Stromal cell of bone marrow (primary cell): ENCODE measurements at regions not wholly inside any gene's neighbourhood (a gene's known extent, or its start where the extent isn't known, plus 50 kb on each side); places are given as distances from the start of the nearest gene placed in this dataset.

Experiments
- DNase-seq: peaks from one replicate; pipeline ENCODE4 v3.0.0-alpha.2; 2012; ENCODE audit warnings: low read depth

DNA sequence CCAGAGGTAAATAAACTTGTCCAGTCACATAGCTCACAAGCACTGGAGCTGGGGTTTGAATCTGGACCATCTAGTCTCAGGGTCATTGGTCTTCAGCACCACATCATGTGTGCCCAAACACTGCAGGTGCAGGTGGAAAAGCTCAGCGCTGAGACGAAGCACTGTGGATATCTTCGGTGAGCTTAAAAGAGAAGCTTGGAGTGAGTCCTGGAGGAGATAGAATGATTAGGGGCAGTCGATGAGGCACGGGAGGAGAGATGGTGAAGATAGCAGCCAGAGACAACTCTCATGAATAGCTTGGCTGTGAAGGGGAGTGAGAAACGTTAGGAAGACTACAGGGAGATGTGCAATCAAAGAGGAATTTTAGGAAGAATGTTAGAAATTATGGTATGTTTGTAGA is 389.3 kb downstream of the FGF9 start:
- no peak for DNase-seq

DNA sequence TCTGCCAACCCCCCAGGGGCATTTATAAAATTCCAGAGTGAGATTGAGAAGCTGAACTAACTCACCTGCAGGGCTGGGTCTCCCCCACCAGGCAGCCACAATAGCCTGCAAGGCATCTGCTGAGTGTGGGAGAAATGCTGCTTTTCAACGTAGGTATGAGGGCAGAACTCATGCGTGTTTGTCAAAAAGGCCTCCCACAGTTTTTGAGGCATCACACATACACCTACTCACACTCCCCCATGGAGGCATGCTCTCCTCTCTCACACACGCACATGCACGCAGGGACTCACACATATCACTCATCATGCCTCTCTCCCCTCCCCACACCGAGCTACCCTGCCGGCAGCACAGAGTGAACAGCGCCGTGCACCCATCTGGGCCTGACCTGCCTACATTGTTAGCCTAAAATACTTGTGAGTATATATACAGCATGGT is 390.5 kb downstream of the FGF9 start:
- DNase-seq = no peak

DNA sequence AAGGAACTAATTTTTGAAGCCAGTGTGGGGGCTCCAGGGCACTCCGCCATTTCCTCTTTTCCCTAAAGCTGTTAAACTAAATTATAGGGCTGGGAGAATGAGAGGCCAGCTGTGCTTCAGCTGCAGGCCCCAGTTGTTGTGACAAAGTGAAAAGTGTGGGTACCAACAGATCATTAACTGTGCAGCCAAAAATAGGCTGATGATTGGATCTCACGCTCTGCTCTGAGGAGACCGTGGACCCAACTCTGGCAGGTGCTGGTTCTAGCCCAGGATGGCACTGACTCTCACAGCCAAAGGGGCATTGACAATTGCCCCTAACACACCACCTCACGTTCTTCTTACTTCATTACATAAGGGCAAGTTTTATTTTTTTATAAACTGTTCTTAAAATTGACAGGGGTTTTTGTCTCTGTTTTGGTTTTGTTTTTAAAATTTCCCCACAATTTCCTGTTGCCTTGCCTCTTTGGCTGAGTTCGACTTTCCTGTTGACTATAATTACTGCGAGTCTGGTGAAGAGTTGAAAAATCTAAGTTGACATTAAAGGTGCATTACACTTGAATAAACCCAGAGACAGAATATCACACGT is 391.0 kb downstream of the FGF9 start:
- DNase-seq = no peak

DNA sequence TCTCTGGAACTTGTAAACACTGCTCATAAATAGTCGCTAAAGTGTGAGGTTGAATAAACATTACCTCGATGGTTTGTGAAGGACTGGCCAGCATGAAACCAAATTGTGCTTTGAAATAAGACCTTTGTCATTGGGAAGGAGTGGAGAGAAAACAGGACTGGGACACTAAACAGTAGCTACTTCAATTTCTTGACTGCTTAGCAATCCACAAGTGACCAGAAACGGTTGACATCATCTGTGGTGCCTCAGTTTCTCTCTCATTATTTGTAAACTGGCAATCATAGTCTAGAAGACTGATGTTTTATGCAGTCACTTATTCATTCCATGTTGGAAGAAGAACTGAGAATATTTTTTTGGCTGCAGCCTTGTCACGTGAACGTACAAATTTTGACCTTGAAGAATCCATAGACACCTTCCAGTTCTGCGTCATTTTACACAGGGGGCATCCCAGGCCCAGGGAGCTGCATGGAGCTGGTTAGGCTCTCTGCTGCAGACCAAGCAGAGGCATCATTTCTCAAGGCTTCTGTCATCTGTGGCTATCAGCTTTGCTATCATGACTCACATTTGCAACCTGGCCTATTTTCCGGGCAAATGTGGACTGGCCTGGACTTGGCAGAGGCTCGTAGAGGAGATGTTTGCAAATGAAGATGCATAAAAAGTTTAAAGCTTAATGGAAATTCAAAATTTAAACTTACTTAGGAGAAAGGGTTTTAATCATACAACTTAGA is 391.8 kb downstream of the FGF9 start:
- no peak for DNase-seq

DNA sequence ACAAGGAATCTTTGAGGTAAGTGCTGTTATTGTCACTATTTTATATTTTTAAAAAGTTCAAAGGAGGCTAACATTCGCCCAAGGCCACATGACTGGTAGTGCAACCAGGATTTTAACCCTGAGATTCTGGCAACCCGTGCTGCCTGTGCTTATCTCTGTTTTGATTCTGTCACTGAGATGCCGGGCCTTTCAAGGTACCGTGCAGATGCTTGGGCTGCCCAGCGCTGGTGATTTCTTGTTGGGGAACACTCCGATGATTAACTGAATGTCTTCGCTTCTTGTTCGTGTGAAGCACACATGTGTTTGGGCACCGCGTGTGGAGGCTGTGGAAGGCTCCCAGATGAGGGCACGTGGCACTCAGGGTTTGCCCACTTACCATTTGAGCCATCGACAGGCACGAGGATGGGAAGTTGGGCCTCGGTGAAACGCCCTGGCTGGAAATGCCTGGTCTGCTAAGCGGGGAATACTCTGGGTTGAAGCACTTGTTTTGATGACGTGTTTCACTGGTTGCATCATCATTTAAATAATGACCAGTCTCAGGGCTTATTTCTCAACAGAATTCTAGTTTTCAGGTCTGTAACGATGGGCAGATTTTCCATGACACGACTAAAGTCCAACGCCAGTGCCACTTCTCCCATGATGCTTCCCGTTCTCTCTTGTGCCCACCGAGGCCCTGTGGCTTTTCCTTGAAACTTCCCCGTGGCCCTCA is 392.7 kb downstream of the FGF9 start:
- no peak for DNase-seq

DNA sequence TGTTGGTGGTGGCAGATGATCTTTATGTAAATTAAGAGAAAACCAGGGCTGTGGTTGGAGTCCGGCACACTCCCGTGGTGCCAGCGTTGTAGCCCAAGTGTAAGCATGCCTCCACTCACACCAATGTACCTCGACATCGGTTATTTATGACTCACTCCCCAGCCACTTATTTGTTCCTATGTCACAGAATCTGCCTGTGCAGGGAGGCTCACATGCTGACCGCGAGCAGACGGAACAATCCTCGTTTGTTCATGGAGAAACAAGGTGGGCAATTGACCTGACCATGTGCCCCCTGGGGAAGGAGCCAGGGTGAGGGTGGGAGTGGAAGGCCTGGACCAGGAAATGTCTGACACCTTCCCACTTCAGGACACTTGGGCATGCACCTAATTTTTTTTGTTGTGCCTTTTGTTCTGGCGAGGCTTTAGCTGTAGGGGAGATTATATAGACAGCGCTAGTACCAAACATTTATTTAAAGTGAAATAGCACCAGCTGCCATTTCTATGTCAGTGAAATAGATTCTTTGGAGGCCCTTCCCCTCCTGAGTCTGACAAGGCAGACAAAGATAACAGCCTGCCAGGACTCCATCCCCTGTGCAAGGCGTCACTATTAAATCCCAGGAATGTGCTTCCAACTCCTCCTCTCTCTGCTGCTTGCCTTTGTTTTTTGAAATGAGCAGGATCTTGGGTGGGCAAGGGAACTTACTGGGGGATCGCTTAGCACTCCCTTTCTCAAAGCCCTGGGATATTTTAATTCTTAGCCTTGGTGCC is 394.2 kb downstream of the FGF9 start:
- DNase-seq = no peak

DNA sequence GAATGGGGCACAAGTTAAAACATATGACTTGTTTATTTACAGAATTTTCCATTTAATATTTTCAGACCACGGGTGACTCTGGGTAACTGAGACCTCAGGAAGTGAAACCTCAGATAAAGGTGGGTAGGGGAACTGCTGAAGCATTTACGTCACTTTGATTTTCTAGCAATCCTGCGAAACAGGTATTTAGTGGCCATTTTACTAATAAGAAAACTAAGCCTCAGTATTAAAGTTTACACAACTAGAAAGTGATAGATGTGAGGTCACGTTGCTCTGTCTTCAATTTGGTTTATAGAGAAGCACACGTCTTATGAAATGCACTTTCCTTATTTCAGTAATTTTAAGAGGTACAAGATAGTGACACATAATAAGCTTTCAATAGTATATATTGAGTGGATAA is 402.8 kb downstream of the FGF9 start:
- DNase-seq = no peak

DNA sequence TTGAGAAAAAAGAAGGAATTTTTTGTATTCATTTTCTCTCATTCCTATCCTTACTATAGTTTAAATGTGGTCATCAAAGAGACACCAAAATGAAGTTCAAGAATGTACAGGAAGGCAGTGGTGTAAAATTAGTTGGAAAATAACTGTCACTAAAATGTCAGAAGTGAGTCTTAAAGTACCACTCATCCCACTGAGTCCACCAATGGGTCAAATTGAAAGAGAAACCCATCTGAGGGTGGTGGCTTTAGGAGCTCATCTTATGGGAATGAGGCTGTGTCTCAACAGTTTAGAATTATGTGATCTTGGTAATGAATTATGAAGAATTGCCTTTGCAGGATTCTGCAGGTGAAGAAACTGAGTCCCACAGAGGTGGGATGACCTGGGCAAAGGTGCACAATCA is 403.5 kb downstream of the FGF9 start:
- DNase-seq = no peak

DNA sequence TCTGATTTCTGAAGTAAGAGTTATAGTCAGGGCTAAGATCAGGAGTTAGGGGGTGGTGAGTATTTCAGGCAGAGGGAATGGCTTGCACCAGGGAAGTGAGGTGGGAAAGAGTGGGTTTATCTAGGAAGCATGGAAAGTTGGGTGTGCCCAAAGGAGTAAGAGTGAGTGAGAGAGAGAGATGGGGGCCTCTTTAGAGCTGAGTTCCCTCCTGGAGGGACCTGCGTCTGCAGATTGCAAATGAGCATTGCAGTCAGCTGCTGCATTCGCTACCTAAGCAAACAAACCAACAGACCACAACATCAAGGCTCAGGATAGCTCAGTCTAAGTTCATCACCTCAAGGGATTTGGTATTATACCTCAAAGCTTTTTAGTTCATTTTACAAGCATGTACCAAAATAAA is 405.8 kb downstream of the FGF9 start:
- no peak for DNase-seq

DNA sequence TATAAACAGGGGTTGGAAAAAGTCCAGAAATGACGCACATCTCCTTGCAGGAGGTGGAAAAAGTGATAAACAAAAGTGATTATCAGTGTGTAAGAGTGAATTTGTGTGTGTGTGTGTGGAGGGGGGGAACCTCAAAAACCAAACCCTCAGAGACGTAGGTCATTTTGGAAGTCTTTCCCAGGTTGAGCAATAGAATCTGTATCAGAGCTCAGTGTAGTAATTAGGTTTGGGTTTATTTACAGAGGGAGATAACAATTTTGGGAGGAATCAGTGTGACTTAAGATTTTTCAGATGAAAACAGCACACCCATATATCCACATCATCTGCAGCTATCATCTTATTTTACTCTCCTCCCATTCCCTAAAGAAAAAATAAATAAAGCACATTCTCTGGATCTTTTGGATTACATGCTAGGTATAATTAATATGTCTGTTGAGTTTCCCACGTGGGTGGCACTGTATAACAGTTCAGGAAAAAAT is 406.4 kb downstream of the FGF9 start:
- DNase-seq = no peak

DNA sequence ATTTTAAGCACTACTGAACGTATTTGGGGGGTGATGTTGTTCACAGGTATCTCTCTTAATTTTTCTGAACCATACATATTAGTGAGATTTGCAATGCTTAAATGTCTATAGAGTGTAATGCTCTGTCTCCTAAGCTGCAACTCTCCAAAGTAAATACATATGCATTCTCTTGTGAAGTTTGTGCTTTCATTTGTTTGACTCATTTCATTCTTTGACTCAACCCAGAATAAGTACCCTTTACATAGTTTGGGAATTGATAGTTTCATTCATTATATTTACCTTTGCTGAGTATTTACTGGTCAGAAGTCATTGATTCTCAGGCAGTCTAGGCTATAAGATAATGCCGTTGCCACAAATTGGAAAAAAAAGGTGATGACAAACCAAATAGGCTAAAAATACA is 406.9 kb downstream of the FGF9 start:
- DNase-seq = no peak

DNA sequence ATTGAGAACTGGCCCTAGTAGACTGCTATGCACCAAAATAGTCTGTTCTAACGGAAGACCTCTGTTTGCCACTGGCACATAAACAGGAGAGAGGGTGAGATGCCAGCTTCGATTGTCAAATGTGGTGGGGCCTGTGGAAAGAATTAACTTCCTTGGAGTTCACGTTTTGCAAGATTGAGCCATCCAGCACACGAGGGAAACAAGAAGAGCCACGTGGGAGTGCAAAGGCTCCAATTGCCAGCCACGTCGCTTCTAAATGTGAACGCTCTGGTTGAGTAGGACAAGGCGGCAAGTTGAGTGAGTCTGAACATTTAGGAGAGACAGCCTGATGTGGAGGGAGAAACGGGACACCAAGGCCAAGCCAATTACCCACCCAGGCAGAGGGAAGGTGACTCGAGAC is 409.1 kb downstream of the FGF9 start:
- no peak for DNase-seq

DNA sequence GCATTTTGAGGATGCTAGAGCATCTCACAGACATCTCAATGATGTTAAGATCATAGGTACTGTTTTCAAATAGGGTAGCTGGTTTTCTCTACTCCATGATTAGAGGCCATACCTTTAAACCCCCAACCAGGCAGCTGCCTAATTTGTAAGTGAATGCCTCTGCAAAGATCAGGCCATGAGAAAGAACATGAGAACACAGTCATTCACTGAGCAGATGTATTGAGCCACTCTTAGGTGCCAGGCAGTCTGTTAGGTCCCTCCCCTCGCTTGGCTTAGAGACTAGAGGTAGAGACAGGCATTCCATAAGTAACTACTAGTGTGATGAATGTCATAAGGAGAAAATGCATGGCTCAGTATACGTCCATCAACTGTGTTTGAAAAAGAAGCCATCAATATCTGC is 410.0 kb downstream of the FGF9 start:
- DNase-seq = no peak

DNA sequence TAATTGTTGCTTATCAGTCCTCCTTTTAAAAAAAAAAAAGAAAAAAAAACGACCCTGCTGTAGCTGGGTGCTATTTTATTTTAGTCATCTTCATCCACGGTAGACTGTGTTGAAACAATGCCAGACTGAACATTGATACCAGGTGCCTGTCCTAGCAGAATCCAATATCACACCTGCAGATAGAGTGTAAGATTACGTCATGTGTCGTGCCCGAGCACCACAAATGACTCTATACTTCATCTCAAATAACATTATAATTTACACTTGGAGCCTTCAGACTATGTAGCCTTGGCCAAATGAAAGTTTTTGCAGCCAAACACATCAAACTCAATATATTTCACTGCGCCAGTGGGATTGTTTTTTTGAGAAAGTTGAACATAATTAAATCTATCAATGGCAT is 410.6 kb downstream of the FGF9 start:
- no peak for DNase-seq

DNA sequence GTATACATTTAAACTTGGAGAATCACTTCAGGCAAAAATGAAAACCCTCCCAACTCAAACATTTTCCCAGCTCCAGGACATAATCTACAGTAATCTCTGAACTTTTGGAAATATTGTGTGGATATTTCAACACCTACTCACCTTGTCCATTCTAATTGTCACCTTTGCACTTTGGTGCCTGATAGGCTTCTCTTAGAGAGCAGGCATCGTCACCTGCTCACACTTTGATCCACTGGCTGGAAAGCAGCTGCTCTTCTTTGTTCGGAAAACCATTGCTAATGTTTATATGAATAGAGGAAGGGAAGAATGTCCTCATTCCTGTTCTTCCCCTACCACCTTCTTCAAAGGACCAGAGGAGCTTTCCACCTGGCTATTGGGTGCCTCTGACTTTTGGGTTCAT is 411.2 kb downstream of the FGF9 start:
- no peak for DNase-seq

DNA sequence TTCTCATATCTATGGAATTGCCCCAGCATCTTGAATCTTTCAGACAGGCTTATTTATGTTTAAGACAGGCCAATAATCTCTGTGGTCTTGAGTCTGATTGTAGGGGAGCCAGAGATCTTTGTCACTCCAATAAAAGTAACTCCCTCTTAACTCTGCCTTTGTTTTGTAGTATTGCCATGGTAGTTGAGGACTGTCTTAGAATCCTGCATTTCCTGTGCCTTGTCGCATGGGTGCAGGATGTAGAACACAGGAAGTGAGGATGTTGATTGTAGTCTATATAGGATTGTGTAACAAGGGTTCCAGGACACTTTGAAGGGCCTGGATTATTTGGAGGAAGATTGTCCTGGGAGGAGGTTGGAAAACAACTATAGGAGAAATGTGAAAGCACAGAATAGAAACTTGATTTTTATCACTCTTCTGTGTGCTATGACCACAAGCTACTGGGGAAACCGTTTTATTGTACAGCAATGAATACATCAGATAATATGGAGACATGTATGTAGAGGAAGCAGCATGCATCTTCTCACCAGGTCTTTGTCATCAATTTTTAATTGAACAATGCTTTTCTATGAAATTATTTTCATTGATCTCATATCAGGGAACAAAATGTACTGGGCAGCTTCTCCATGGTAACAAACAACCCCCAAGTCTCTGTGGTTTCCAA is 411.7 kb downstream of the FGF9 start:
- DNase-seq = no peak

DNA sequence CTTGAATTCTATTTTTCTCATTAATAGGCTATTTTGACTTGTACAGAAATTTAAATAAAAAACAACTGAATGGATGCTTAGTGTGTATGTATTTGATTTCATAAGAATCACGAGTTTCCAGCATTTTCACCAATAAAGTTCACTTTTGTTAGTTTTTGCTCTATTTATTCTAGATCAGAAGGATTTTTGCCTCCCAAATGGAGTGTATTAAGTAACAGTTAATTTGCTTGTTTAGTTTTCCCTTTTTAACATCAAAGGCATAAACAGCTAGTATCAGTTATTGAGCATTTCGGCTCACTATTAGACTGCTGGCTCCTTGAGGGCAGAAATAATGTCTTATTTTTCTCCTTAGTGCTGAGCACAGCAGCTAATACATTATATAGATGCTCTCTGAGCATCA is 414.1 kb downstream of the FGF9 start:
- DNase-seq = no peak

DNA sequence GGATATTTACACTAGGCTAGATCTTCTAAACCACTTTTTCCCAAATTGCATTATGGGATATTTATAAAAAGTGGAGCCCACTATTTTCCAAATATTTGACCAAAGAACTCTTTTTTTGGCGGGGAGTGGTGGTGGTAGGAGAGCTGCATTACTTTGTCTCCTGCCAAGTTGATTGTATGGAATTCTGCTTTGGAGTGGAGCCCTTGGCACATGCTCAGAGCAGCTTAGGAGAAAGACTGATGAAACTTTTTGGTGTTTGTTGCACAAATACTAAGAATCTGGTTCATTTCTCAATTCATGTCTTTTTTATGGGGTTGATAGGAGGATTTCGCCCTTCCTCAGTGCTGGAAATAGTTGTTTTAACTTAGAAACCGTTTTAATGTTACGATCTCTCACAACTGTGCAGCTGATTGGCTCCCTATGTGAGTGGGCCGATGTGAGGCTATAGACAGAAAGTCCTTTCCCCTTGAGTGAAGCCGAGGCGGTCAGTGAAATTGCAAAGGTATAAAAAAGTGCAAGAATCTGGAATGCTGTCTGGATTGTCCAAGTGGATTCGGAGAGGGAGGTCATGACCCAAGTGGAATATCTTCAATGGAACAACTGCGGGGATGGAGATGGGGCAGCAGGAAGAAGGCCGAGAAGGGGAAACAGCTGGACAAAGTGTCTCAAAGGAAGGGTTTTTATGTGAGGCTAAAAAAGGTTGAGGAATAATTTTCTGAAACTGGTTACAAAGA is 415.9 kb downstream of the FGF9 start:
- DNase-seq = no peak

DNA sequence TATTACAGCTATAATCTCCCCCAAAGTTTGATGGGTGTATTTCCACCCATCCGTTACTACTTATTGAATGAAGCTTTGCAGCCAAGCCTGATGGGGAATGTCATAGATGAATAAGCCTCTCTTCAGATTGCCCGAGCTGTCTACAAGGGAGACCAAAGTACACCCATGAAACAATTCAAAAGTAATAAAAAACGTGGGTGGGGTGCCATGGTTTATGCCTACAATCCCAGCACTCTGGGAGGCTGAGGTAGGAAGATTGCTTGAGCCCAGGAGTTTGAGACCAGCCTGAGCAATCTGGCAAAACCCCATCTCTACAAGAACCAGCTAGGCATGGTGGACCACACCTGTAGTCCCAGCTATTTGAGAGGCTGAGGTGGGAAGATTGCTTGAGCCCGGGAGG is 419.2 kb downstream of the FGF9 start:
- no peak for DNase-seq

DNA sequence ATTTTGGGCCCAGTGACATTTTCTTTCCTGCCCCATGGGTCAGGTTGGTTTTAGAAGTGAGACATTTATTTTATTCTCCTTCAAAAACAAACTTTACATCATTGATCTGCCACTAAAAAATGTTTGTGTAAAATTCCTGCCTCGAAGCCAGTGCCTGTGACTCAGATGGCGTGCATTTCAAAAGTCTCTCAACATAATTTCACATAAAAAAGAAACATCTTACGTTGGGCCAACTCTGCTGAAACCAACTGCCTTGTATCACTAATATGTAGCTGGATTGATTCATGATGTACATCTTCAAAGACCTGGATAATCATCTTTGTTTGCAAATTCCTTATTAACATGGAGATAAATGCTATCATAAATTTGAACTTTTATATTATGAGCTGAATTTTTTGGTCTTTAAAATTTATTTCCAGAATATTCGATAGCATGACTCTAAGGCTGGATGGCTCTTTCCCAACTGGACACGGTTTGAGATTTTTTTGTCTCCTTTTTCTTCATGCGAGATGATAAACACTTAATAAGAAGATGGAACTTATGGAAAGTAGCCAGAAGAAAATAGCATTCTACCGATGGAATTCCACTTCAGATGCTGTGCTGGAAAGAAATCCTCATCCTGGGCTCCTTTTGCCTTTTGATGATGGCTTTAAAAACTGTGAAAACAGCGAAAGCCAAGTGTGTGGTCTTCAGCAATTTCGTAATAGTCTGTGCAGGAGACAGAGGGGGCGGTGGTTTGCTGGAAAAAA is 420.5 kb downstream of the FGF9 start:
- no peak for DNase-seq

DNA sequence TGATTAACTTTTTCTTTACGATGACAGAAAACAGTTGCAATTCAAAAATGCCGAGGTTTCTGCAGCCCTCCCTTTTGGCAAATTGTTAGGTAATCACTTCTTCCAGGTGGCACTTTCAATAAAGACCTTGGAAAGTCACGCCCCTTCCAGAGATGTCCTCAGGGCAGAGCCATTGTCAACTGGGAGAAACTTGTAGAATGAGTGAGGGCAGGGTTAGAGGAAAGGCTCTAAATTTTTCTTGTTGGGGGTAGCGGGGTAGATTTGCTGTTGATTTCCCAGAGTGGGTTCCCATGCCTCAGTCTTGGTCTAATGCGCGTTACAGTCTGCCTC is 421.1 kb downstream of the FGF9 start:
- no peak for DNase-seq
